NCI-H1694 (cell line): ENCODE measurements at regions not wholly inside any gene's neighbourhood (a gene's known extent, or its start where the extent isn't known, plus 50 kb on each side); places are given as distances from the start of the nearest gene placed in this dataset.

ENCODE experiments used
- DNase-seq: peaks from one replicate; lab custom pipeline; 2025; lab: John Stamatoyannopoulos, UW

GRCh38 chr18:4854671-4855070 lies 342.4 kb downstream of the AKAIN1 start:
- DNase-seq, result no peak

DNA sequence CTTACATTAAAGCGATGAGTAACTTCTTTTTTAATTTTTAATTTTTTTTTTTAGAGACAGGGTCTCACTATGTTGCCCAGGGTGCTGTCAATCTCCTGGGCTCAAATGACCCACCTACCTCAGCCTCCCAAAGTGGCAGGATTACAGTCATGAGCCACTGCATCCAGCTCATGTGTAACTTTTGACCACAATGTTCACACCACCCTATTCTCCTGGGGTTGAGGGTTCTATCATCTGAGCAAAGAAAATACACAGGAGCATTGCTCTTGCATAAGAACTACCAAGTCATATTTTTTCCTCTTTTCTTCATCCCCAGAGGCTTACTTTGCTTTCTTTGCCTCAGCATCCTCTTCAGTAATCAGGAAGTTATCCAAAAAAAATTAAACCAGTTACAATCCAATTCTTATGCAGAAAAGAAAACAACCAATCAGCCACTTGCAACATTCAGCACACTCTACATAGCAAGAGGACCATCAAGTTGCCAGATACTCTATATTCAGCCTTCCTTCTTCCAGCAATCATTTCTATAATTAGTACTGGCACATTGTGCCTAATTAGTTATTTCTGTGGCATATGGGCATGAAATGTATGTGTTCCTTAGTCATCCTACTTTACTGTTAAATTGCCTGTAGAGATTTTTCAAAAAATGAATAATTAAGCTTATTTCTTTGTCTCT lies 345.6 kb downstream of the AKAIN1 start:
- DNase-seq, result peak; percentile 42

DNA sequence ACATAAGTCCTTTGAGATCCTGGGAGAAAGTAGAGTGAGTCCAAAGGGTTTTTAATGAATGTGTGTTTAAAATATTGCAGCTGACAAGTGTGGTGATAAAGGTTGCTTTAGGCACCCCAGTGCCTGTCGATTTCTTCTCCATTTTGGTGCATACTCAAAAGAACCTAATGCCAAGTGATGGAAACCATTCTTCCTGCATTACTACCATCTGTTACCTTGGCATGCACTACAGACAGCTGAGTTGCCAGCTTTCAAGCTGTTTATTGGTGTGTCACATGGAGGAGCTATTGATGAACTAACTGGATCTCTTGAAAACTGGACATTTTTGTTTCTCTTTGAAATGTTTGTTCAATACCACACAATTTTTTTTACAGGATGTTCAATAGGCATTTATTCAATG lies 350.0 kb downstream of the AKAIN1 start:
- DNase-seq, result peak; percentile 77

DNA sequence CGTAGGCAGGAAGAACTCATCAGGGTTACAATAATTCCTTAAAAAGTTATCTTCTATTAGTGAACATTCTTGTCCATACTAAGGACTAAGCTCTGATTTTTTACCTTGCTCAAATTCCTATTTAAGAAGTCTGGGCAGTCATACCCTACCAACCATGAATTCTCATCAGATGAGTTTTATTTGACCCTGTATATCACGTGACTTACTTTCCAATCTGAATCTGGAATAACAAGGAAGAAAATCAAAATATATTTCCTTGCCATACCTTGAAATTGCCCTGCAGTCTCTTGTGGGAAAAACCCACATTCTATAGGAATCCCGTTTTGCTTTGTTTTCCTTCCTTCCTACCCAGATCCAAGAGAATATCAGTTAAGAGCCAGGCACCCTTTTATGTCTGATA lies 352.7 kb downstream of the AKAIN1 start:
- no peak for DNase-seq

- no peak for DNase-seq
Measured at GRCh38 chr18:4843771-4844170, 353.3 kb downstream of the AKAIN1 start.

DNA sequence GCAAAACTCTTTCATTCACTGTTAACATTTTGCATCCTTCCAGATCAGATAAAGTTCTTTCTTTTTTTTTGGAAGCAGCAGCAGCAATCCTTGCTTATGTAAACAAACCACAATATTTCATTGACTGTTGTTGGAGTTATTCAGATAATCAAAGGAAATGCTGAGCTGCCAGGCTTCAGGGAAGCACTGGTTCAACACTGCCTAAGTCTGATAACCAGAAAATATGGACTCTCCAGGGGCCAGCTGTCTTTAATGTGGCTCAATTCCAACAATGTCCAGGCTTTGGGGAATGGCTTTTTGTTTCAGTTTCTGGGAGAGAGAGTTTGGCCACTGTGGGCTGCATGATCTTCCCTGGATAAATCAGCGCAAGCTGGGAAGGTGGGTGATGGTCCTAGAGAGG lies 354.3 kb downstream of the AKAIN1 start:
- DNase-seq, result no peak

- no peak for DNase-seq
Measured at GRCh38 chr18:4842287-4842686, 354.8 kb downstream of the AKAIN1 start.

- DNase-seq, result no peak
Measured at GRCh38 chr18:4839639-4840038, 357.4 kb downstream of the AKAIN1 start.

DNA sequence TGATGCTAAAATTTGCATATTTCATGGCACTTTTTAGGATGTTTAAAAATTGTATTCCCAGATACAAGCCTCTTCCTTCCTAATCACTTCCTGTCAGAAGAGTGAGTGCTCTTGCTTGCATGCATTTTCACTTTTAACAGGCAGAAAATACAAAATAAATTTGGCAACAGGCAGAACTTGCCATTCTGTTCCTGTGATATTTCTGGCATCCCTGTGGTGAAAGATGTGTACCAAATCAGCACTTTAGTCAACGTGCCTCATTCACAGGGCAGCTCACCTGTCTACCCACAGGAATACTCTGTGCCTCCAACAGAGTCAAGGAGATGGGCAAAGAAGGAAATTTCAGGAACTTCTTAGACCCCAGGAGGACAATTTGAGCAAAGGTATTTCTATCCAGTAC lies 360.9 kb downstream of the AKAIN1 start:
- DNase-seq, result no peak

DNA sequence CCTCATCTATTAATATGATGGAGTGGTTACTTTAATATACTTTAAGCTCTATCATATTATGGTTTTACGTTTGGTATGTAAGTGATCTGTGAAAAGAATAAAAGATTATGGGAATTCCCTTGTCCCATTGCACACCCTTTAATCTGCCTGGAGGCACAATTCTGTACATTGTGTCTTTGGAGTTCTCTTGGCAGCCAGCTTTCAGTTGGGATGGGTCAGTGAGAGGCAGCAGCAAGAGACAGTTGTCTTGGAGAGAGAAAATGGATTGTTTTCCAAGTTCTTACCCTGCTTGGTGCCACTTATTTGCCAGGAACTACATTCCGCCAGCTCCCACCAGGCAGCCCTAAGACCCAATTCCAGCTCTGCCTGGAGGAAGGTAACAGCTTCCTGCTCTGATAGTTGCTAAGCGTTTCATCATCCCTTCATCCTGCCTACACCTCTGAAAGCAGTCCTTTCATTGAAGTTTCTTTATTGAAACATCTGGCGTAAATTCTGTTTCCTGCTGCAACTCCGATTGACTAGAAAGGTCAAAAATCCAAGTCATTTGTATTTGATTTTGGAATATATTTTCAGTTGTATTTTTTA lies 365.2 kb downstream of the AKAIN1 start:
- no peak for DNase-seq

DNA sequence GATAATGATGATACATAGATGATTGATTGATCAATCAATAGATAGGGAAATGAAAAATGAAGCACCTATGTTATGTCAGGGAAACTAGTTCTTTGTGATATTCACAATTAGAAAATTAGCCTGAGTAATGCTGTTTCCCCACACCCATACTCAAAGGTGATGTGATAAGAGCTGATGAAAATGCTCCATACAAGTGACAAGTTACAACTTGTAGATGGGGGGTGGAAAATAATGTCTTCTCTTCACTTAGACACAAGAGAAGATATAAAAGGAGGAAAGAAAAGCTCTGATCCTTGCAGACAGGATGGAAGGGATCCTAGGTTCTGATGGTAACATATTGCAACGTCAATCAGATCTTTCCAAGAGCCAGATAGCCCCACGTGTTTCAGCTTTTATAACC lies 365.9 kb downstream of the AKAIN1 start:
- no peak for DNase-seq

GRCh38 chr18:4823091-4823490 lies 368.0 kb upstream of the DLGAP1 start:
- DNase-seq, result no peak

GRCh38 chr18:4821801-4822200 lies 366.7 kb upstream of the DLGAP1 start:
- no peak for DNase-seq

DNA sequence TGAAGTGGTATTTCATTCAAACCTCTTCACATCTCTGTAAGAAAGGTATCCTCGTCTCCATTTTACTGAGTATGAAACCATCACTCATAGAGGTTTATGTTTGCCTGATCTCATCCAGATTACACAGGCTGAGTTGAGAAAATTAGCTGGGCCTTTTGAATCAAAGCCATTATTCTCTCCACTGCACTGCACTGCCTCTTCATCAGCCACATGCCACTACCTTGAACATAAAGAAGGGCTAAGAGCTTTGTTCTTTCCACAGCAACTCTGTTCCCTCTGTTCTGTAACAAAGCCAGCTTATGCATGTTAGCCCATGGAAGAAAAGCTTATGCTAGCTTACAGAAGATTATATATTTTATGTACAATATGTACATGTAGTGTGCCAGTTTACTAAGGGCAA lies 362.6 kb upstream of the DLGAP1 start:
- DNase-seq, result no peak

- DNase-seq, result no peak
Measured at GRCh38 chr18:4813708-4814107, 358.6 kb upstream of the DLGAP1 start.

GRCh38 chr18:4808891-4809290 lies 353.8 kb upstream of the DLGAP1 start:
- DNase-seq, result no peak

DNA sequence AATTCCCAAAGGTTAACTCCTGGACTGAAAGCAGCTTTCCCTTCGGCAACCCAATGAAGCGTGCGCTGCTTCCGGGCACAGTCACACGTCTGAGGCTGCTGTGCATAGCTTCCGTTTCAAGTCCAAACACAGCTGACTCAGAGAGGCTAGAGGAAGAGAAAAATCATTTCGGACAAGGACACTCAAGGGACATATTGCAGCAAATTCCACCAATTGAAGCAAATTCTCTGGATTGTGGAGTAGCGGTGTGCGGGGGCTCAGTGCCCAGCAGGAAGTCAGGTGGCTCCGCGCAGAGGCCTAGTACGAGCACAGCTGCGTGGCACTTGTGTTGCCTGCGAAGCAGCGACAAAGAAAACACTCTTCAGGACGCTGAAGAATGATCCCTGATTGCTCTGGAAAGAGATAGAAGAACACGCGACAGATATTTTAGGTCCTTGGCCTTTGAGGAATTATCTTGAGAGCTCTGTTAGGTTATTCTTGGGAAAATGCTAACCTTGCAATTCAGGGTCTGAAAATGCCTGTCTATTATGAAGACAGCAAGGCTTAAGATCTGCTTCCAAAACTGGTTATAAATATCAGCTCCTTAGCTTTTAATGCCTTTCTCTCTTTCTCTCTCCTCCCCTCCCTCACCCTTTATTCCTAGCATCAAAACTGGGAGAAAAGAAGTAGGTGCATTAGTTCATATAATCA lies 352.6 kb upstream of the DLGAP1 start:
- no peak for DNase-seq

DNA sequence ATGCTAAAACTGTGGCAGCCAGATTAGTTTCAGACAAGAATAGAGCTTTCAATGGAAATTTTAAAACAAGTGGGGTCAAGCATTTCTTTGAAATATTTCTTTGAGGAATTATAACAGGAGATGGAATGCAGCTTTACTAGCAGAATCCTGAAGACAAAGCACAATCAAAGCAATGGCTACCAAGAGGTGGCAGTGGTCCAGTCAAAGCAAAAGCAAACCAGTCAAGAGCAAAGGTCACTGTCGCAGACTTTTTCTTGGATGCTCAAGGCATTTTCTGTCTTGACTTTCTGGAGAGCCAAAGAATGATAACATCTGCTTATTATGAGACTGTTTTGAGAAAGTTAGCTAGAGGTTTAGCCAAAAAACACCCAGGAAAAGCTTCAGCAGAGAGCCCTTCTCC lies 351.2 kb upstream of the DLGAP1 start:
- no peak for DNase-seq

- no peak for DNase-seq
Measured at GRCh38 chr18:4802296-4802695, 347.2 kb upstream of the DLGAP1 start.

- no peak for DNase-seq
Measured at GRCh38 chr18:4801151-4801550, 346.0 kb upstream of the DLGAP1 start.

- DNase-seq, result no peak
Measured at GRCh38 chr18:4797002-4797685, 342.0 kb upstream of the DLGAP1 start.

- DNase-seq, result no peak
Measured at GRCh38 chr18:4789506-4789905, 334.4 kb upstream of the DLGAP1 start.

DNA sequence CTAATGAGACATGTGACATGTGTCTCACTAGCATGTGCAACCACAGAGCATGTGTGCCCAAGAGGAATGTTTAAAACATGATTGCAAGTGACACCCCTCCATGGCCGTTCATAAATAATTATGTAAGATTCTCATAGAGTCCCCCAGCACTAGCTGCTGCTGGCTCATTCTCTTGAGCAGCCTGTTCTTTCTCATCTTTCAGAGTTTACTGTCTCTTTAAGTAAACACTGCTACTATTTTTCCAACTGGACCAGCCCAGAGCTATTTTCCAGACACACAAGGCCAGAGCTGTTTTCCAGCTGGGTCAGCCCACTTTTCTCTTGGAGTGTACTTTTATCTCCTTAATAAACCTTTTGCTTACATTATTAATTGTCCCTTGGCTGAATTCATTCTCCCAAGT lies 326.8 kb upstream of the DLGAP1 start:
- no peak for DNase-seq
